Limb (tissue), 2 donors: ENCODE measurements at regions not wholly inside any gene's neighbourhood (a gene's known extent, or its start where the extent isn't known, plus 50 kb on each side); places are given as distances from the start of the nearest gene placed in this dataset.

ENCODE experiments used
- DNase-seq, 2 donors: peaks; one replicate each; pipeline ENCODE4 v3.0.0-alpha.2; 2016; ENCODE audit errors: extremely low spot score in 2 of 2

DNA sequence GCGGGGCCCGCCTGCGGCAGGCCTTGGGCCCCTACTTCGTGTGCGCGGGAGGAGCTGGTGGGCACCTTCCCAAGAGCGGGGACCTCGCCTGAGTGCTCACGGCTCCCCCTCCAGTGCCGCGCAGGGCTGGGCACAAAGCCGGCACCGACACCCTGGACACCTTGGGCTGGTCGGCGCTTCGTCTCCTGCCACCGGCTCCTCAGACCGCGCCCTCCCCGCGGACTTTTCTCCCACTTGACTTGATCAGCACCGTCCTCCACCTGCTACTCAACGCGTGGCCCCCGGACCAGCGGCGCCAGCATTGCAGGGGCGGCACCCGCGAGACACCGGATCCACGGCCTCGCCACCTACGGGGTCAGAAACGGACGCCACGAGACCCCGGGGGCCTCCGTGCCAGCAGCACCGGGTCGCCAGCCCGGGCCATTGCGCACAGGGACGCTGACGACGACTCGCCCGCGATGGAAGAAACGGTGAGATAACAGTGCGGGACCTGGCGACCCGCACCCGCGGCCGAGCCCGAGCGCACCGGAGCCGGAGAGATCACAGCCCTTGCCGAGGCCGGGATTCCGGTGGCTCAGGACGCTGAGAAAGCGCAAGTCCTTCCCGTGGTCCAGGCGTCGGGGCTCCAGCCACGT lies 154.2 kb downstream of the DLL1 start:
- peak in 1 of 2 donors; percentile 19 for DNase-seq

DNA sequence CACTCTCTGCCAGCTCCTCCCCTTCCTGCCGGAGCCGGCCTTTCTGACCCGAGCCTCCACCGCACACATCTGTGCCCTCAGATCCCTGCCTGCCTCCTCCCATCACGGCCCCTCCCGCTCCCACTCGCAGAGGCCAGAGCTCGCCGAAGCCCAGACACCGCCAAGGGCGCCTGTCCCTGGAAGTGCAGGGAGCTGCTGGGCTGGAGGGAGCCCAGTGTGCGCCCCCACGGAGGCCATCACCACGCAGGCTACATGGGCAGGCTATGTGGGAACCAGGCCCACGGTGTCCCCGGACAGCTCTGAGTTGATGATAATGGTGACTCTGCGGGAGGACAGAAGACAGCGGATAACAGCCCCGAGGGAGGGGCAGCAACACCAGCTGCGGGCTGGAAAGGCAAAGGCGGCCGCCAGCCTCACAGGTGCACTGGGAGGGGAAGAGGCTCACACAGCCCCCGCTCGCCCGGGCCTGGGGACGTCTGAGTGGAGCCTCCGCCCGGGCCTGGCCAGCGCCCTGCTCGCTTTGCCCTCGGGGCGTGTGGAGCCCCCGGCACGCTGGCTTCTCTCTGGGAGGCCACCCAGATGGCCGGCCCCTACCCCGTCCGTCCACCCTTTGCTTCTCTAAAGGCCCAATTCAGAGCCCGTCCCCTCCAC lies 154.9 kb downstream of the DLL1 start:
- peak in 1 of 2 donors; percentile 27 for DNase-seq

DNA sequence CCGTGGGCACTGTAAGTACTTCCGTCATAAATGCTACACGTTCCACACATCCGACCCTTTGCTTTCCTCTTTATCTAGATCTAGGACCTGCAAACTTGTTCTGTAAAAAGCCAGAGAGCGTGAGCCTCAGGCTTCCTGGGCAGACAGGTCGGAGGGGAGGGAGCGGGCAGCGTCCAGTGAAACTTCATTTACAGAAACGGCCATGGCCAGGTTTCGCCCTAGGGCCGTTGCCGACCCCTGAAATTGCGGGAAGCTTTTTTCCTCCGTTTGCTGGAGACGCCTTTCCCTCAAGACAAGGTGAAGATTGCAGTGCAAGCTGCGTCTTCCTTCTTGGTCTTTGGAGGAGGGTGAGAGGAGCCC lies 155.4 kb downstream of the DLL1 start:
- no peak for DNase-seq

GRCh38 chr6:170134471-170135440 lies 156.1 kb downstream of the DLL1 start:
- peak in 1 of 2 donors; percentile 12 for DNase-seq

GRCh38 chr6:170134031-170134470 lies 156.8 kb downstream of the DLL1 start:
- DNase-seq: peak in 1 of 2 donors; percentile 45

- peak in 1 of 2 donors; percentile 18 for DNase-seq
Measured at GRCh38 chr6:170132561-170132991, 158.3 kb downstream of the DLL1 start.

DNA sequence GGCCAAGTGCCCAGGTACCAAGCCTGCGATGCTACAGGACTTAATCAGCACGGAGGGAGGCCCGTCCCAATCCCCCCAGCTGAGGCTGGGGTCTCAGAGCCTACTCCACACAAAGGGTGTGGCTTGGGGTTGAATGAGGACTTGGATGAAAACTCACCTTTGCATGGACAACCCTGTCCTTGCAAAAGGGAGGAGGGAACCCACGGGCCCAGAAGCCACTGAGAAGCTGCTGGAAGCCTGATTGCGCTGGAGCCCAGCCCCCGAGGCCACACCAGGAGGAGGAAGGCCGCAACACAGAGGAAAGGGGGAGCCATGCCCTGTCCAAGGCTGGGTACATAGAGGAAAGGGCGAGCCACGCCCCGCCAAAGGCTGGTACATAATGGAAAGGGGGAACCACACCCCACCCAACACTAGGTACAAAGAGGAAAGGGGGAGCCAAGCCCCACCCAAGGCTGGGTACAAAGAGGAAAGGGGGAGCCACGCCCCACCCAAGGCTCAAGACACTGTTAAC lies 158.8 kb downstream of the DLL1 start:
- peak in 1 of 2 donors; percentile 5 for DNase-seq

GRCh38 chr6:170131351-170131750 lies 159.5 kb downstream of the DLL1 start:
- DNase-seq: peak in 1 of 2 donors; percentile 18

GRCh38 chr6:170130771-170131241 lies 160.1 kb downstream of the DLL1 start:
- DNase-seq: peak in 1 of 2 donors; percentile 21

DNA sequence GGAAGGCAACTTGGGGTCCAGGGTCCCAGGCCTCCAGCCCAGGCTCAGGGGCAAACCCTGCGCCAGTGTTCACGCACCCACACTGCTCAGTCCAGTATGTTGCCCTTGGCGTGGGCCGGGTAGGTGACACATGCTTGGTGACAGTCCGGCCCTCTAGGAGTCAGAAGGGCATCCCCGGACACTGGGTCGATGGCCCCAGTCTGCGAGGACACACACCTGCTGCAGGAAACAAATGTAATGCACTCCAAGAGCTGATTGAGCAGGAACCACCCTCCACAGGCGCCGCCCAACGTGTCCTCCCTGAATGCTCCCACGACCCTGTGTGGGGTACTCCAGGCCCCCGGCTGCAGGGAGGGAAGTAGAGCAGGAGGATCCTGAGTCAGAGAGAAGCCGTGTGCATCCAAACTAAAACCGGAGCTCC lies 160.7 kb downstream of the DLL1 start:
- no peak for DNase-seq

DNA sequence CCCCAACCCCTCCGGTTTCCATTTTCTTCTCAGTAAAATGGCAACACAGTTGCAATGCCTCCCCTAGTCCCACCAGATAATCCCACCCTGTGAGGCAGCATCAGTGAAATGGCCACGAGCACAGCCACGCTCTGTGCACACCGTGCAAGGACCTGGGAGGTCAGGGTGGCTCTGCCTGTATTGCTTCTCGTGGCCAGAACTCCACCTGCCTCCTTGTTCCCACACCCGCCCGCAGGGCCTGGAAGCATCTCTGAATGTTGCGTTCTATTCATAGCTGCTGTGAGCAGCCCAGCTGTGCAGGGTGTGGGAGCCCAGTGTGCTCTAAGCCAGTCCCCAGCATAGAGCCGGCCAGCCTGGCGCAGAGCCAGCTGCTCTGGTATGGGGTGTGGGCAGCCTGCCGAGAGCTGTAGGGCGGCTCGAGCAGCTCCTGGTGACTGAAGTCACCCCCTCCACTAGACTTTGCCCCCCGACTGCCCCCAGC lies 161.1 kb downstream of the DLL1 start:
- DNase-seq: peak; percentile 57 to 84

GRCh38 chr6:170128811-170129681 lies 161.8 kb downstream of the DLL1 start:
- DNase-seq: peak in 1 of 2 donors; percentile 21

- peak in 1 of 2 donors; percentile 1 for DNase-seq
Measured at GRCh38 chr6:170128346-170128745, 162.5 kb downstream of the DLL1 start.

DNA sequence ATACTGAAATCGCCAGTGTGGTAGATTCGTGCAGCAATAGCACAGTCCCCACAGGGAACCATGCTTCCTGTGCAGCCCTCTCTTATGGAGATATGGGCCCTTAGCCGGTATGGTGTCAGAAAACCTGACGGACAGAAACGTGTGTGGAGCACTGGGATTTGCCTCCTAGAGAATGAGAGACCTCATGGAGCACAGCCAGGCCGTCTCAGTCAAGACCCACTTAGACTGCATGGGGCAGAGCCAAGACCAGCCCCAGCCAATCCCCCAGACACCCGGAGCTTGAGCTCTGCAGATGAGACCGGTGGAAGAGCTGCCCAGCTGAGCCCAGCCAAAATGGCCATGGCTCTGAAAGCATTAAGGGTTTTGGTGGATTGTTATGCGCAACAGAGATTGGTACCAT lies 163.7 kb downstream of the DLL1 start:
- DNase-seq: peak in 1 of 2 donors; percentile 8

- DNase-seq: peak in 1 of 2 donors; percentile 23
Measured at GRCh38 chr6:170125456-170126300, 165.2 kb downstream of the DLL1 start.

GRCh38 chr6:170124836-170125235 lies 166.0 kb downstream of the DLL1 start:
- DNase-seq: peak in 1 of 2 donors; percentile 12

DNA sequence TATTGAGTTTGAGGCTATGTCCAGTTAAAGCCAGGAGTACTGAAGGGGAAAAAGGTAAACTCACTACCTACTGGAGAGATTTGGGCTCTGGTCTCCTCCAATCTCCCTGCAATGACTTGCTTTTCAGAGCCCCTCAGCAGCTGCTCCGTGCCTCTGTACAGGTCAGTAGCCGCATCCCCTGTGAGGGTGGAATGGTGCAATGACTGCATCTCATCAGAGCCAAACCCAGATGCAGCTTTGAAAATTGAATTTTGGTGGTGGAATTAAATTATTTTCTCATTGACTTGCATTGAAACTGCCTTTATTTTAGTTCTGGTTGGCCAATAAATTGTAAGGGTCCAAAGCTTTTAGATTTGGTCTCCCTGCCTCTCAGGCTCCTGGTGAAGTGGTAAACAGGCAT lies 166.7 kb downstream of the DLL1 start:
- DNase-seq: peak in 1 of 2 donors; percentile 1

GRCh38 chr6:170122651-170123050 lies 168.2 kb downstream of the DLL1 start:
- DNase-seq: peak in 1 of 2 donors; percentile 26
